ENCODE measurements at regions not wholly inside any gene's neighbourhood (a gene's known extent, or its start where the extent isn't known, plus 50 kb on each side); places are given as distances from the start of the nearest gene placed in this dataset.

- DNase-seq (ENCODE audit: low read depth) = no peak
Observed at GRCh38 chr5:93791518-93791972, 50.1 kb upstream of the POU5F2 start.
